ENCODE measurements at regions not wholly inside any gene's neighbourhood (a gene's known extent, or its start where the extent isn't known, plus 50 kb on each side); places are given as distances from the start of the nearest gene placed in this dataset.
"Not testable (repeated sequence)": the region's sequence is repeated elsewhere in the genome, so short reads cannot be mapped to it uniquely, and the experiment has no call there.

DNA sequence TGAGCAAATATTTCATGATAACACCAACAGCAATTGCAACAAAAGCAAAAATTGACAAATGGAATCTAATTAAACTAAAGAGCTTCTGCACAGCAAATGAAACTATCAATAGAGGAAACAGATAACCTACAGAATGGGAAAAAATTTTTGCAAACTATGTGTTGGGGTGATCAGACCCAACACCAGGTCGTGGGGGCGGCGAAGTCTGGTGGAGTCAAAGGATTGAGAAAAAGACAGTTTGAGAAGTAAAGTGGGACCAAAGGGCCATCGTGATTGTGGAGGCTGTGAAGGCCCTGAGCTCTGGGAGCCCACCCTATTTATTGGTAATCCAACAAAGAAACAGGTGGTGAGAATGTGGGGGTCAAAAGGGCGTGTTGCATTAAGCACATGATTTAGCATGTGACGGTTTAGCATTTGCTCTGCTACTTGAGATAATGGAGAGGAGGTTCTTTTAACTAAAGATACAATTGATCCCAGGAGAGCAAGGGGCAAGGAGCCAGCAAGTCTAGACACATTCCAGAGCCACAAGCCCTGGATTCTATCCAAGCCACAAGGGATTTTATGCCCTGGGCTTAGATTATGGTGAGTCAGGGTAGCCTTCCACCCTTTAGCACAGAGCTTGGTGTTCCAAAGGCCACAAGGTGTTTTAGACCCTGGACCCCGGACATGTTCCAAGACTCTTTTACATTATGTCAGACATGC, 65.5 kb upstream of the VLDLR start:
- TF ChIP-seq CTCF, POLR2A, POLR2AphosphoS5, EP300 (IDR thresholded peaks at IDR 0.05): not testable (repeated sequence)
